SK-N-SH (cell line): ENCODE measurements at regions not wholly inside any gene's neighbourhood (a gene's known extent, or its start where the extent isn't known, plus 50 kb on each side); places are given as distances from the start of the nearest gene placed in this dataset.

ENCODE experiments used
- CTCF ChIA-PET: fragments of 300-600, 350-600 bp; formaldehyde crosslinking; extraction: SDS; loops from one replicate; lab custom pipeline; 2021; lab: Yijun Ruan, JAX
- POLR2A ChIA-PET: fragments of 350-600 bp; sonication (Branson Sonifier 250); formaldehyde crosslinking; extraction: SDS; loops from one replicate; lab custom pipeline; 2020; ENCODE audit warnings: antibody characterized with exemption, inconsistent platforms; lab: Yijun Ruan, JAX
- DNase-seq: peaks from one replicate; pipeline ENCODE4 v3.0.0; 2012
- H2AFZ ChIP-seq: fragments of 200-600 bp; sonication (generic); 2 replicates; pipeline ENCODE4 v1.8.1; 2016; ENCODE audit warnings: antibody characterized with exemption, mild to moderate bottlenecking, low read depth
- H3F3A ChIP-seq: fragments of 200-600 bp; sonication (generic); replicated peaks from 2 replicates; pipeline ENCODE3; 2016; ENCODE audit warnings: antibody characterized with exemption, mild to moderate bottlenecking; ENCODE audit not compliant: insufficient read depth
- H3K27ac ChIP-seq, 2 experiments: fragments of 200-500 bp in 1 of 2; fragments of 200-600 bp in 1 of 2; sonication (Bioruptor generic) in 1 of 2; sonication (generic), shearing (Covaris generic) in 1 of 2; 2 replicates each; pipeline versions ENCODE4 v1.5.1 to v1.6.1; 2014 to 2016; ENCODE audit warnings: low read depth in 2 of 2, inconsistent platforms in 1 of 2, low read length in 1 of 2, mild to moderate bottlenecking in 1 of 2, mixed read lengths in 1 of 2
- H3K27me3 ChIP-seq: fragments of 200-600 bp; sonication (generic), shearing (Covaris generic); 2 replicates; pipeline ENCODE4 v1.6.1; 2016; ENCODE audit warnings: mixed run types; ENCODE audit not compliant: insufficient read depth
- H3K36me3 ChIP-seq, 2 experiments: fragments of 200-500 bp in 1 of 2; fragments of 200-600 bp in 1 of 2; sonication (Bioruptor generic) in 1 of 2; sonication (generic) in 1 of 2; replicated peaks in 1 of 2; 2 replicates each; pipeline versions ENCODE3 to v1.5.1; 2014 to 2016; ENCODE audit warnings: low read length in 1 of 2, mild to moderate bottlenecking in 1 of 2; ENCODE audit not compliant: insufficient read depth in 2 of 2, control insufficient read depth in 1 of 2
- H3K4me1 ChIP-seq, 2 experiments: fragments of 200-500 bp in 1 of 2; fragments of 200-600 bp in 1 of 2; sonication (Bioruptor generic) in 1 of 2; sonication (generic), shearing (Covaris generic) in 1 of 2; 2 replicates each; pipeline versions ENCODE4 v1.5.1 to v1.6.1; 2014 to 2016; ENCODE audit warnings: low read depth in 1 of 2, low read length in 1 of 2, mixed run types in 1 of 2; ENCODE audit not compliant: insufficient read depth in 2 of 2, control insufficient read depth in 1 of 2
- H3K4me2 ChIP-seq: fragments of 200-600 bp; sonication (generic), shearing (Covaris generic); 2 replicates; pipeline ENCODE4 v1.6.1; 2017; ENCODE audit warnings: mixed run types
- H3K4me3 ChIP-seq, 2 experiments: fragments of 200-500 bp in 1 of 2; fragments of 200-600 bp in 1 of 2; sonication (Bioruptor generic) in 1 of 2; sonication (generic), shearing (Covaris generic) in 1 of 2; 2 replicates each; pipeline versions ENCODE4 v1.5.1 to v1.8.1; 2014 to 2016; ENCODE audit warnings: low read depth in 2 of 2, inconsistent platforms in 1 of 2, low read length in 1 of 2, mild to moderate bottlenecking in 1 of 2, mixed read lengths in 1 of 2, moderate library complexity in 1 of 2
- H3K79me2 ChIP-seq: fragments of 200-600 bp; sonication (generic); 2 replicates; pipeline ENCODE4 v1.8.1; 2017; ENCODE audit warnings: mild to moderate bottlenecking; ENCODE audit not compliant: insufficient read depth
- H3K9ac ChIP-seq: fragments of 200-600 bp; sonication (generic); 2 replicates; pipeline ENCODE4 v1.6.1; 2017; ENCODE audit warnings: mixed run types
- H3K9me2 ChIP-seq: fragments of 200-600 bp; sonication (generic); 2 replicates; pipeline ENCODE4 v1.6.1; 2017; ENCODE audit warnings: mixed run types
- H3K9me3 ChIP-seq: fragments of 200-600 bp; sonication (generic); 2 replicates; pipeline ENCODE4 v1.6.1; 2017; ENCODE audit warnings: mixed run types, mild to moderate bottlenecking, moderate library complexity
- H4K20me1 ChIP-seq: fragments of 200-600 bp; sonication (generic); 2 replicates; pipeline ENCODE4 v1.6.1; 2017; ENCODE audit warnings: mild to moderate bottlenecking, mixed run types; ENCODE audit not compliant: insufficient read depth
- CHD2 ChIP-seq: fragments of 150-350 bp; IDR thresholded peaks from 2 replicates; pipeline ENCODE4 v1.6.1; 2018; ENCODE audit warnings: low read length; ENCODE audit not compliant: partially characterized antibody
- ELF1 ChIP-seq: IDR thresholded peaks from 2 replicates; pipeline ENCODE4 v1.4.0; 2012
- FOSL2 ChIP-seq: IDR thresholded peaks from 2 replicates; pipeline ENCODE4 v1.4.0; 2012; ENCODE audit warnings: low read depth, mild to moderate bottlenecking, moderate library complexity, borderline replicate concordance
- FOXJ3 ChIP-seq: sonication (generic); formaldehyde crosslinking; IDR thresholded peaks from 2 replicates; pipeline ENCODE4 v1.5.1; 2020; ENCODE audit warnings: mild to moderate bottlenecking, missing genetic modification reagents
- GABPA ChIP-seq: IDR thresholded peaks from 2 replicates; pipeline ENCODE4 v1.4.0; 2012; ENCODE audit warnings: low read depth, mild to moderate bottlenecking
- GATA2 ChIP-seq: sonication (generic); formaldehyde crosslinking; IDR thresholded peaks from 2 replicates; pipeline ENCODE4 v1.5.0; 2020; ENCODE audit warnings: mild to moderate bottlenecking, missing genetic modification reagents
- JUND ChIP-seq: IDR thresholded peaks from 2 replicates; pipeline ENCODE4 v1.4.0; 2012
- MEF2A ChIP-seq: IDR thresholded peaks from 2 replicates; pipeline ENCODE4 v1.4.0; 2012; ENCODE audit warnings: low read depth, borderline replicate concordance
- NFIC ChIP-seq: IDR thresholded peaks from 2 replicates; pipeline ENCODE4 v1.4.0; 2012; ENCODE audit warnings: borderline replicate concordance
- POLR2AphosphoS5 ChIP-seq: IDR thresholded peaks from 2 replicates; pipeline ENCODE4 v1.6.1; 2012; ENCODE audit warnings: low read depth, low read length
- RAD21 ChIP-seq: IDR thresholded peaks from 2 replicates; pipeline ENCODE4 v1.6.1; 2012; ENCODE audit warnings: mild to moderate bottlenecking, low read length
- REST ChIP-seq: IDR thresholded peaks from 2 replicates; pipeline ENCODE4 v1.6.1; 2012; ENCODE audit warnings: mild to moderate bottlenecking, low read depth, low read length, moderate library complexity
- RFX5 ChIP-seq: IDR thresholded peaks from 2 replicates; pipeline ENCODE4 v1.6.1; 2012; ENCODE audit warnings: mild to moderate bottlenecking, improper control_type of control experiment, low read length
- RXRA ChIP-seq: IDR thresholded peaks from 2 replicates; pipeline ENCODE4 v1.4.0; 2012; ENCODE audit warnings: low read depth, mild to moderate bottlenecking, borderline replicate concordance
- TAF1 ChIP-seq: IDR thresholded peaks from 2 replicates; pipeline ENCODE4 v1.6.1; 2012; ENCODE audit warnings: low read depth, mild to moderate bottlenecking, low read length, moderate library complexity, borderline replicate concordance
- USF1 ChIP-seq: IDR thresholded peaks from 2 replicates; pipeline ENCODE4 v1.4.0; 2012; ENCODE audit warnings: low read depth, borderline replicate concordance
- YY1 ChIP-seq: IDR thresholded peaks from 2 replicates; pipeline ENCODE4 v1.4.0; 2012; ENCODE audit warnings: low read depth, mild to moderate bottlenecking
- WGBS: methylation state at CpG from one replicate; pipeline ENCODE4 v1.1.6; 2017; ENCODE audit warnings: low lambda C conversion rate; 5-methylcytosine and 5-hydroxymethylcytosine counted together
- TF ChIP-seq, protein P1 (sequence below): fragments of 150-350 bp; IDR thresholded peaks from 2 replicates; pipeline ENCODE4 v1.6.1; 2016; ENCODE audit warnings: mild to moderate bottlenecking, low read depth, low read length
- TF ChIP-seq, protein P2 (sequence below): fragments of 150-350 bp; IDR thresholded peaks from 2 replicates; pipeline ENCODE4 v1.6.1; 2017; ENCODE audit warnings: antibody characterized with exemption, low read length, low read depth, borderline replicate concordance

- TF ChIP-seq, protein P1, sequence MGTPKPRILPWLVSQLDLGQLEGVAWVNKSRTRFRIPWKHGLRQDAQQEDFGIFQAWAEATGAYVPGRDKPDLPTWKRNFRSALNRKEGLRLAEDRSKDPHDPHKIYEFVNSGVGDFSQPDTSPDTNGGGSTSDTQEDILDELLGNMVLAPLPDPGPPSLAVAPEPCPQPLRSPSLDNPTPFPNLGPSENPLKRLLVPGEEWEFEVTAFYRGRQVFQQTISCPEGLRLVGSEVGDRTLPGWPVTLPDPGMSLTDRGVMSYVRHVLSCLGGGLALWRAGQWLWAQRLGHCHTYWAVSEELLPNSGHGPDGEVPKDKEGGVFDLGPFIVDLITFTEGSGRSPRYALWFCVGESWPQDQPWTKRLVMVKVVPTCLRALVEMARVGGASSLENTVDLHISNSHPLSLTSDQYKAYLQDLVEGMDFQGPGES = no peak
Observed at GRCh38 chr13:94783489-94783888, 71.1 kb upstream of the SOX21 start (continued).

DNA sequence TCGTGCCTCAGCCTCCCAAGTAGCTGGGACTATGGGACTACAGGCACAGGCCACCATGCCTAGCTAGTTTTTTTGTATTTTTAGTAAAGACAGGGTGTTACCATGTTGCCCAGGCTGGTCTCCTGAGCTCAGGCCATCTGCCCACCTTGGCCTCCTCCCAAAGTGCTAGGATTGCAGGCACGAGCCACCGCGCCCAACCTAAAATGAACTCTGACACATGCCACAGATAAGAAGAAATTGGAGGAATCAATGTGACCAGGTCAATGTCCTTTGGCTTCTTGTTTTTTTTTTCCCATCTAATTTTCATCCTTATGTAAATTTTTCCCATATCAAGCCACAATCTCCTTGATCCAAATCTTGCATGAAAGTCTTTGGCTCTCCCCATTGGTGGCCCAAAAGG, 68.1 kb upstream of the SOX21 start:
- H4K20me1 ChIP-seq = no peaks in the 10 kb centered on the region
- no peaks in the 10 kb centered on the region for H3K4me1 ChIP-seq
- no peak overlapping the region for H3K4me3 ChIP-seq
- no peak overlapping the region for H3K27ac ChIP-seq
- H3K27me3 ChIP-seq = no peaks in the 10 kb centered on the region
- WGBS = 62% methylated on average over 4 of the region's 4 CpGs
- TF ChIP-seq RAD21 (no peak), REST (no peak), JUND (no peak), ELF1 (no peak), GABPA (no peak), GATA2 (no peak), POLR2AphosphoS5 (no peak)
- H3F3A ChIP-seq = no peaks in the 10 kb centered on the region
- no peak overlapping the region for H2AFZ ChIP-seq
- no peaks in the 10 kb centered on the region for H3K79me2 ChIP-seq
- POLR2A ChIA-PET = no interaction called here
- DNase-seq = no peak
- H3K9me3 ChIP-seq = no peaks in the 10 kb centered on the region
- no peak overlapping the region for H3K4me2 ChIP-seq
- H3K9me2 ChIP-seq = no peaks in the 10 kb centered on the region
- CTCF ChIA-PET = interaction anchor here (0.7 to 0.8 kb wide), 2 partner anchors 14 to 344 kb away, joined by 3 read pairs; no protein-coding TSS in a partner anchor
- H3K36me3 ChIP-seq = no peaks in the 10 kb centered on the region
- no peak overlapping the region for H3K9ac ChIP-seq

DNA sequence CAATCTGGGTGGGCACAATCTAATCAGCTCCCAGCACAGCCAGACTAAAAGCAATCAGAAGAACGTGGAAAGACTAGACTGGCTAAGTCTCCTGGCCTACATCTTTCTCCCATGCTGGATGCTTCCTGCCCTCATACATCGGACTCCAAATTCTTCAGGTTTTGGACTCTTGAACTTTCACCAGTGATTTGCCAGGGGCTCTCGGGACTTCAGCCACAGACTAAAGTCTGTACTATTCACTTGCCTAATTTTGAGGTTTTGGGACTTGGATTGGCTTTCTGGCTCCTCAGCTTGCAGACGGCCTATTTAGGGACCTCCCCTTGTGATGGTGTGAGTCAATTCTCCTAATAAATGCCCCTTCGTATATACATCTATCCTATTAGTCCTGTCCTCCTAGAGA, 66.6 kb upstream of the SOX21 start:
- Histone ChIP-seq H3K9me3 (no peaks in the 10 kb centered on the region), H3K27me3 (no peaks in the 10 kb centered on the region), H3K36me3 (no peaks in the 10 kb centered on the region), H3F3A (no peaks in the 10 kb centered on the region), H3K4me1 (no peaks in the 10 kb centered on the region), H3K9me2 (no peaks in the 10 kb centered on the region), H3K9ac (no peak overlapping the region), H3K4me3 (no peak overlapping the region), H3K79me2 (no peaks in the 10 kb centered on the region), H3K4me2 (no peak overlapping the region), H2AFZ (no peak overlapping the region), H4K20me1 (no peaks in the 10 kb centered on the region), H3K27ac (no peak overlapping the region)
- no peak for DNase-seq
- WGBS = 39% methylated on average over 5 of the region's 5 CpGs
- ChIA-PET POLR2A (no interaction called here), CTCF (no interaction called here)
- no peak for TF ChIP-seq CHD2
- TF ChIP-seq RXRA = no peak
- TF ChIP-seq, protein P2, sequence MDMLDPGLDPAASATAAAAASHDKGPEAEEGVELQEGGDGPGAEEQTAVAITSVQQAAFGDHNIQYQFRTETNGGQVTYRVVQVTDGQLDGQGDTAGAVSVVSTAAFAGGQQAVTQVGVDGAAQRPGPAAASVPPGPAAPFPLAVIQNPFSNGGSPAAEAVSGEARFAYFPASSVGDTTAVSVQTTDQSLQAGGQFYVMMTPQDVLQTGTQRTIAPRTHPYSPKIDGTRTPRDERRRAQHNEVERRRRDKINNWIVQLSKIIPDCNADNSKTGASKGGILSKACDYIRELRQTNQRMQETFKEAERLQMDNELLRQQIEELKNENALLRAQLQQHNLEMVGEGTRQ = no peak
- TF ChIP-seq NFIC = no peak
- no peak for TF ChIP-seq MEF2A
- TF ChIP-seq, protein P1 = no peak
- no peak for TF ChIP-seq YY1
- no peak for TF ChIP-seq ELF1
- no peak for TF ChIP-seq RFX5
- no peak for TF ChIP-seq USF1
- no peak for TF ChIP-seq GATA2
- no peak for TF ChIP-seq POLR2AphosphoS5
- TF ChIP-seq FOXJ3 = no peak
- TF ChIP-seq TAF1 = no peak
- TF ChIP-seq FOSL2 = no peak
